ENCODE measurements at regions not wholly inside any gene's neighbourhood (a gene's known extent, or its start where the extent isn't known, plus 50 kb on each side); places are given as distances from the start of the nearest gene placed in this dataset.

GRCh38 chr3:18813300-18813699 is 335.0 kb upstream of the KCNH8 start:
- no peak for DNase-seq

DNA sequence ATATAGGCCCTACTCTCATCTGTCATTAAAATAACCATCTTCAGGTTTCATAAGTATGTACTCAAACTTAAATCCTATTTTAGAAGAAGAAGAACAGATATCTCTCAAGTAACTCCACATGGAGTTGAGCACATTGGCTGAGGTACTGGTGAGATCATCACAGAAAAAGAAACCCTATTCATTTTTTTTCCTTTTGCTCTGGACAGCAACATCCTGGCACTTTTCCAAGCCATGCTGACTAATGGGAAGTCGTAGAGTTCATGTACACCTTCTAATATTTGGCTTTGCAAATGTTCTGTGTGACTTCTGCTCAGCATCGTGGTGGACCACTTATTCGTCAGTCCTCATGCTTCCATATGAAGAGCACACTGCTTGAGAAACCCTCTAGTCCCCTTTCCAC is 336.0 kb upstream of the KCNH8 start:
- peak in 1 of 2 experiments; percentile 2 for DNase-seq

- no peak for DNase-seq
Observed at GRCh38 chr3:18810306-18810661, 338.0 kb upstream of the KCNH8 start.

GRCh38 chr3:18809640-18810305 is 338.5 kb upstream of the KCNH8 start:
- no peak for DNase-seq

GRCh38 chr3:18808429-18808828 is 339.9 kb upstream of the KCNH8 start:
- DNase-seq, result no peak

DNA sequence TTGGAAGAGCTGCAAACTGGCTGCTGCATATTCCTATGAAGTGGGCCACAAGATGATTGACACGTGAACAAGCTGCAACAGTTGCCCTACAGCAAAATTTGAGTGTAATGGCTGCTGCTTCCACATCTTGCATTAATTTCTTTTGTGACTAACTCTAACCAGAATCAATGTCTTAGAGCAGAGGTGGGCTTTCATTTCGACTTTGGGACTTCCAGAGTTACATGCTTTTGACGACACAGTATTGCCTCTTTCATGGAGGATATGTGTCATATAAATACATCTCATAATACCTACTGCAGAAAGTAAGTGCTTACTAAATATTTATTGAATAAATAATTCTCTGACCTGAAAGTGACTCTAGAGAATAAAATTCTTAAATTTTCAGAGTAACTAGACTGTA is 340.7 kb upstream of the KCNH8 start:
- DNase-seq, result no peak

- no peak for DNase-seq
Observed at GRCh38 chr3:18806633-18807032, 341.7 kb upstream of the KCNH8 start.

DNA sequence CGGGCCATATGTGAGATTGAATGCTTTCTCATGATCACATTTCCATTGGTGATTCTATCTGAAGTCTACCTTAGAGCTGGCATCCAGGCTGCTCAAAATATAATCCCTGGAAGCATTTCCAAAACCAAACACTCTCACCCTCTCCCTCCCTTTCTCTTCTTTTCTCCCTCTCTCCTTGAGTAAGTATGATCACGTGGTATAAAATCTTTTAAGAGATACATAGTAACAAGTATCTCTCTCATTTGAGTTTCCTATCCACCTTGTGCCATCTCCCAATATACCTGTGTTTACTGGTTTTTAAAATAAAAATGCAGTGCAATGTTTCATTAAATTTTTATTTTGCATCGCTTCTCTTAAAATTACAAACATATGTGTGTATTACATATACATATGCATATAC is 350.9 kb upstream of the KCNH8 start:
- no peak for DNase-seq

DNA sequence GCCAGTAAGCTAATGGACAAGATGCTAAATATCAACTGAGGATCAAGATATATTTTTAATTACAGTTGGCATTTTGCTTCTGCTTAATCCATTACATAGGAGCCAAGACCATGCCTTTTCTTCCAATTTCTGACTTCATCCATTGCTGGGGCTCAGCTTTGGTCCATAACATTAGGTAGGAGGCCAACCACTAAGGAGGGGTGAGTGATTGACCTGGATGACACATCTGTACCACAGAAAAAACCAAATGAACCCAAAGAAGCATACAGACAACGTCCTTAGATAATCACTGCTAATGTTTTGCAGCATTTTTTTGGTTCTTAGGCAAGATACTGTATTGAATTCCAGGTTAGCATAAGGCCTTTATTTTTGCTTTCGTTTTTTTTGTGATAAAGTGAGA is 353.2 kb upstream of the KCNH8 start:
- DNase-seq, result no peak

DNA sequence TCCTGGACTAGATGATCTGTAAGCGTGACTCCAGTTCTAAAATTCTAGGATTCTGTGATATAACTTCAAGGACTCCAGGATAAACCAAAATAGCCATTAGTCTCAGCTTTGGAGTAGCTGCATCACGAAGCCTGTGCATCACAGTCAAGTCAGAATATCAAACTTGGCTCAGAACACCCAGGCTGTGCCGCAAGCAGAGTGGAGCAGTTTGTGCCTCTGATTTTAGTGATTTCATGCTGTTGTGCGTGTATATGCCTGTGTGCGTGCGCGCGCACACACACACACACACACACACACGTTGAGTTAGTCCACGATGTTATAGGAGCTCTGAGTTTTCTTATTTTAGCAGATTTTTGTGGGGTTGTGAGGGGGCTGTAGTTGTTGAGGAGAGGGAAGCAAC is 356.6 kb upstream of the KCNH8 start:
- no peak for DNase-seq

GRCh38 chr3:18791182-18791581 is 357.1 kb upstream of the KCNH8 start:
- DNase-seq, result no peak

DNA sequence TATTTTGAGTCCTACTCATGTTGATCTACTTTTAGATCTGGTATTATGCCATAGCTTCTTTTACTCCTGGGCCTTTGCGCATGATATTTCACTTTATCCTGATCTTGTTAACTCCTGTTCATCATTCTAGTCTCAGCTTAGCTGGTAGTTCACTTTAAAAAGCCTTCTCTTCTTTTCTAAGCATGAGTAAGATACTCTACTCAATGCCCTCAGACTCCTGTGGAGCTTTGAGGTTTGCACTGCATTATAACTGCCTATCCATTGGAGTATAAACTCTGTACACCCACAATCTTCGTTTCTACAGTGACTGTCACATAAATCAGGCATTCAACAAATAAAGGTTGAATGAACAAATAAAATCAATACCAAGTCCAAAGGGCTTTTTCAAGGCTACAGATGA is 357.9 kb upstream of the KCNH8 start:
- no peak for DNase-seq

DNA sequence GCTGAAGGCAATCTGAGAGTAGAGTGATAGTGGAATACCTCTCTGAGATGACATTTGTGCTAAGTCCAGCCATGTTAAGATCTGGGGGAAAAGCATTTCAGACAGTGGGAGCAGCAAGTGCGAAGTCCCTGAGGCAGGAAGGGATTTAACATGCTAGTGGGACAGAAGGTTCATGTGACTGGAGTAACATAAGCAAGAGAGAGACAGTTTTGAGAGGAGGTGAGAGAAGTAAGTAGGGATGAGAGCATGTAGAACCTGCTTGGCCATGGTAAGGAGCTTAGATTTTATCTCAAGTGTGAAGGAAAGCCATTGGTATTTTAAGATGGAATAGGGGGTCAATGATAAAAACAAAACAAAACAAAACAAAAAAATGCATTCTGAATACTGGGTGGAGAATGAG is 358.6 kb upstream of the KCNH8 start:
- no peak for DNase-seq

DNA sequence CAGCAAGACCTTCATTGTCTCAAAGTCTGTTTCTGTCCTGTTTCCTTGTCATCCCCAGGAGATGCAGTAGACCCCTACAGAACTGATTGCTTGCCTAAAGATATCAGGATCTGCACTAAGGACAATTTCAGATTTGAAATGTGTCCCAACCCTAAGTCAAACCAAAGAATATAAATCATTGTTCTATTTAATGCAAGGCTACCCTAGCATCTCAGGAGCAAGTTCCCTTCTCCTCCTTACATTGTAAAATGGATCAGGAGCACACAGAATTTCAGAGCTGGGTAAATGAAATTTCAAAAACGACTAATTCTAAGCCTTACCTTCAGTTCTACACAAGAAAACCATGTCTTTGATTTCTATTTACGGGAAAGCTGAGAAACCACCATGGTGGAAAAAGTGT is 360.9 kb upstream of the KCNH8 start:
- no peak for DNase-seq

GRCh38 chr3:18786650-18787323 is 361.5 kb upstream of the KCNH8 start:
- no peak for DNase-seq

GRCh38 chr3:18782191-18782590 is 357.1 kb upstream of the SATB1 start:
- DNase-seq, result no peak

- DNase-seq, result no peak
Observed at GRCh38 chr3:18780959-18781358, 355.8 kb upstream of the SATB1 start.

DNA sequence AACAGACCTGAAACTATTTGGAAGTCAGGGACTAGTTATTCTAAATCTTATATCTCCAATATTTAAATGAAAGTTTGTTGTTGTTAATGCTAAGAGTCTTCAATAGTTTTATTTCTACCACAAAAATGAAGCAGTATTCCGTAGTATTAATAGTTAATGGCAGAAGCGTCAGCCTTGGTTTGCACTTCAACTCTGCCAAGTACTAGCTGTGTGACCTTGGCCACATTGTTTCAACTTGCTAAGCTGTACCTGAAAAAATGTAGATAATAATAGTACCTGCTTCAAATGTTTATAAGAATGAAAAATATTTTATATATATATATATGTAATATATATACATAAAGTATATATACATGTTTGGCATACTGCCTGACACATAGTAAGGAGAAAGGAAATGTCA is 354.6 kb upstream of the SATB1 start:
- no peak for DNase-seq

DNA sequence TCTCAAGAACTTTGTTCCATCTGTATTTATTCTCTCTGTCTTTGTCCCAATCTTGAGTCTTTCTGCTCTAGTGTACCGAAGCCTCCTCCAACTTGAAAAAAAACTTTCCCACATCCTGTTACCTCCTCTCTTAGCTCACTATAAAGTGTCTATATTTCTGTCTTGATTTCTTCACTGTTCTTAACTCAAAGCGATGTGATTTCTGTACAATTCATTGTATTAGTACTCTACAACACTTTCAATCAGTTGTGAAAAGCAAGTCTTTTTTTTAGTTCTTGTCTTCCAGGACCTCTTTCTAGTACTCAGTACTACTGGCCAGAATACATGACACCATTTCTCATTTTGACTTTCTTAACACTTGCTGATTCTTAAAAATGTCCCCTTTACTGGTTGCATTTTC is 353.5 kb upstream of the SATB1 start:
- no peak for DNase-seq

DNA sequence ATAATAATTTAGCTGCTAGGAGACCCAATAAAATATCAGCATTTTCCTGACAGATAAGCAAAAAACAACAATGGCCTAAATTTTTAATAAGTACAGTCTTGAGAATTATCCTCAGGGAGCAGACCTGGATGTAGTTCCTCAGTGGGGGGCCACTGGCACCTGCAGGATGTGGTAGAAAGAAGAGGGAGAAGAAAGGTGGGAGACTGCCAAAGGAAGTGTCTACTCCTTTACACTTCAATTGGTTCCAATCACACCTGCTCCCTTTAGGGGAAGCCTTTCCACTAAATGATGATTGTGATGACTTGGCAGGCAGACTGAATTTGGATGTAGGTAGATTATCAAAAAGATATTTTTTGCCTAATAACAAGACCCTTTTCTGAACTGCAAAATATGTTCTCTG is 353.0 kb upstream of the SATB1 start:
- no peak for DNase-seq

- DNase-seq, result no peak
Observed at GRCh38 chr3:18775501-18775900, 350.4 kb upstream of the SATB1 start.

GRCh38 chr3:18774319-18775088 is 349.4 kb upstream of the SATB1 start:
- DNase-seq, result no peak

DNA sequence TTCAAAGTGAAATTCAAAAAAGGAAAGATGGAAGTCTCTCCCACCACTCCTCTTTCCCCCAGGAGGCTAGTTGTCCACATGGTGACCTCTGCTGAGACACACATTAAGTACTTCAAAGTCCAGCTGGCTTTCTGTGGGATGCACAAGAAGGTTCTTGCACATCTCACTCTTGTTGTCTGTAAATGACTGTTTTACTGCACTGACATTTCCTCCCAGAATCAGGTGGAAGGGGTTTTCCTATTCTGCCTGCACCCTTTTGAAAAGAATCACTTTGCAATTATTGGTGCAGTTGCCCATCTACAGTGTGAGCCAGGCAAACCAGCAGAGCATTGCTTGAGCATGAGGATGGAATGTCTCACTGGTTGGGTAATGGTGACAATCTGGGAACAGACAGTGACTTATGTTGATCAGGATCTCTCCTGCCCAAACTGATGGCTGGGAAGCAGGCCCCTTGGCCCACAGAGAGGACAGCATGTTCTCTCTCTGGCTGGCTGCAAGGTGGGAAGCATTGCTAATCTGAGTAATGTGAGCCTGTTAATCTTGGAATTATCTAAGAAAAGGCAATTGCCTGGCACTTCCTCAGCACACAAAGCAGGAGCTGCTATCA is 347.7 kb upstream of the SATB1 start:
- DNase-seq, result no peak

- no peak for DNase-seq
Observed at GRCh38 chr3:18771931-18772330, 346.8 kb upstream of the SATB1 start.

Measured in NCI-H446 (cell line).